Hepatic stellate cell (primary cell): ENCODE measurements at regions not wholly inside any gene's neighbourhood (a gene's known extent, or its start where the extent isn't known, plus 50 kb on each side); places are given as distances from the start of the nearest gene placed in this dataset.
A peak's percentile ranks its signal among the peaks of the same experiment; 100 is the strongest.

ENCODE experiments used
- DNase-seq: peaks from one replicate; pipeline ENCODE4 v3.0.0; 2011; ENCODE audit warnings: low spot score

DNA sequence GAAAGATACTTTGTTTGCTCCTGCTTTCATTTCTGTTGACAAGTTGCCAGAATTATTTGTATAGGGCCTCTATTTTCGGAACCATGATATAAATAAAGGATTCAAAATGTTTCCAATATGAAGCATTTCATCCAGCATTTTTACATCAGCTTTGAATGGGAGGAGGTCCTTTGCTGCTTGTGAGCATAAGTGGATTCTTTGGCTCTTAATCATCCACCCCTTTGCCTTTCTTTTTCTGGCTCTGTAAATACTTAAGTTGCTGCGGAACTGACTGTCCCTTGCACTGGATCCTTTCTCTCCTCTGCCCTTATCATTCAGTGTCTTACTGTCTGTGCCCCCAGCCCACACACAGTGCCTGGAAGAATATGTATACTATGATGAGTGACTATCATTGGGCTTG, 357.3 kb upstream of the RGS6 start:
- DNase-seq, result peak; percentile 54

- DNase-seq, result no peak
Measured at GRCh38 chr14:71576472-71576871, 355.8 kb upstream of the RGS6 start.

DNA sequence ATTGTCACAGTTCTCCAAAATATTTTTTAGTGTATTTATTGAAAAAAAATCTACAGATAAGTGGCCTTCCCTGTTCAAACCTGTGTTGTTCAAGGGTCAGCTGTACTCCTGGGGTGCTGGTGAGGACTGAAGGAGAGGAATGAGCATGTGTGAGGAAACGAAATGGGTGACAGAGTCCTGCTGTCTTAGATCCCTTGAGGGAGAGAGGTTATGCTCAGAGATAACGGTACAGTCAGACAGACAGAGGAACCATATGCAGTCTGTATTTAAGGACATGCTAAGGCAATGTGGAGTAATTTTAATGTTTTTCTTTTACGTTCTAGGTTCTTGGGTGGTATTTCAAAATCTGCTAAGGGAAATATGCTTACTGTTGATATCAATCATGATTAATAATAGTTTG, 352.9 kb upstream of the RGS6 start:
- no peak for DNase-seq

DNA sequence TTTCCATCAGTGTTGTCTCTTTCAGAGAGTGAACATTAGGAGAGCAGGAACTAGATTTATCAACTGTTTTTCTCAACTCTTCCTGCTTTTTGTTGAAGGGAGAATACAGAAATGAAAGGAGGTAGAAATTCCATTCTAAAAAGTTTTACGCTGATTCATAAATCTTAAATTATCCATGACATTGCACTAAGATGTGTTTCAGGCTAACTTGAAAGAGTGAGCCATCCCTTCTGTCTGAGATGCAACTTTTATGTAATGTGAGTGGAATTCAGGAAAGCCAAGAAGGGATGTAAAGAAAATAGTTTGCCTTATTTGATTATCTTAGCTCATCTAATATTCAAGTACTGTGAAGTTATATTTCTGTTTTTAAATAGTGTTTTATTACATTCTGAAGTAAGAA, 349.5 kb upstream of the RGS6 start:
- peak; percentile 31 for DNase-seq

DNA sequence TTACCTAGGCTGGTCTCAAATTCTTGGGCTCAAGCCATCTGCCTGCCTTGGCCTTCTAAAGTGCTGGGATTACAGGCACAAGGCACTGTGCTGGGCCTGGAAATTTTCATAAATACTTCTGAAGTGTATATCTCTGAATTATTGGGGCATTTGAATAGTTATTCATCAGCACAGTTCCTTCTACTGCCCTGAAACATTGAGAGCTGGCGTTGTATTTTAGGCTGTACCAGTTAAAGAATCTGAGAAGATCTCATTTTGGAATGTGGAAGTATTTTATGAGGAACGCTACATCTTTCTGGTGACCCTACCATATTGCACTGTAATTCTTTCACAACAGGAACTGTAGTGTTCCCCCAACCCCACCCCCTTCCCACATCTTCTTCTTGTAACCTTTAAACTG, 349.0 kb upstream of the RGS6 start:
- no peak for DNase-seq

DNA sequence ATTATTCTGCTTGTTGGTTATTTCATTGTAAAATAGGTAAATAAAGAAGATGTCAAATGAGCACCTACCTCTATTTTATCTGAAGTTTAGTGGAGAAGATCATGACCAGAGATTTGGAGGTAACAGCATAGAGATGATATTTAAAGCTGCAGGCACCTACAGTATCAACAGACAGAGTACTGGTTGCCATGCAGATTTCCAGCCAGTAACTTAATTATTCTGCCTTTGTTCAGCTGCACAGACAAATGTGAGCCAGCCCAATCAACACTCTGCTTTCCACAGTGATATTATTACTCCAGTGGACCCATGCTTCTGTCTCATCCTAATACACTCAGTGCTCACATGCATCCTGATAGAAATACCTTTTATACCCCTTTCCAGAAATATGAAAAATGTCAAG, 348.5 kb upstream of the RGS6 start:
- no peak for DNase-seq

DNA sequence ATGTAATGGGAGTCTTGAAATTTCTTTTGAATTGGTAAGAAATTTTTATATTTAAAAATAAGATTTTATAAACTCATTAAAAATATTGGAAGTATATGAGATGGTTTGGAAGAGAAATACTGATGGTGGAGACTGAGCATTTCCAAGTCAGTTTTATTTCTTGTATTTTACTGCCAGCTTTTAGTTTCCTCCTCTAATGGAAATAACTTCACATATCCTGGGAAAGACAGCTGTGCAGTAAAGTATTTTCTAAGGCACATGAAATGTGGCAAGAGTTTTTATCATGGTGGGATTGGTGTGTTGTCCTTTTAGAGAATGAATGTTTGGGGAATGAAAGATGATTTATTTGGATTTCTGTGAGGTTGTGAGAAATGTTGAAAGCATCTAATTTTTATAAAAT, 346.9 kb upstream of the RGS6 start:
- DNase-seq, result no peak

- DNase-seq, result no peak
Measured at GRCh38 chr14:71586131-71586897, 345.9 kb upstream of the RGS6 start.

DNA sequence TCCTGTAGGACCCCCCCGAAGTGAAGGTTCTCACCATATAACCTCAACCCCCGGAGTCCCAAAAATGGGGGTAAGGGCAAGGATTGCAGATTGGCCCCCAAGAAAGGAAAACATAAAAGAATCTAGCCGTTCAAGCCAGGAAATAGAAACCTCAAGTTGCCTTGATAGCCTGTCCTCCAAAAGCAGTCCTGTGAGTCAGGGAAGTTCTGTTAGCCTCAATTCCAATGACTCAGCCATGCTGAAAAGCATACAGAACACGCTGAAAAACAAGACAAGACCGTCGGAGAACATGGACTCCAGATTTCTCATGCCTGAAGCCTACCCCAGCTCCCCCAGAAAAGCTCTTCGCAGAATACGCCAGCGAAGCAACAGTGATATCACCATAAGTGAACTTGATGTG, 344.2 kb upstream of the RGS6 start:
- peak; percentile 32 for DNase-seq

GRCh38 chr14:71588576-71589215, 343.5 kb upstream of the RGS6 start:
- DNase-seq, result no peak

DNA sequence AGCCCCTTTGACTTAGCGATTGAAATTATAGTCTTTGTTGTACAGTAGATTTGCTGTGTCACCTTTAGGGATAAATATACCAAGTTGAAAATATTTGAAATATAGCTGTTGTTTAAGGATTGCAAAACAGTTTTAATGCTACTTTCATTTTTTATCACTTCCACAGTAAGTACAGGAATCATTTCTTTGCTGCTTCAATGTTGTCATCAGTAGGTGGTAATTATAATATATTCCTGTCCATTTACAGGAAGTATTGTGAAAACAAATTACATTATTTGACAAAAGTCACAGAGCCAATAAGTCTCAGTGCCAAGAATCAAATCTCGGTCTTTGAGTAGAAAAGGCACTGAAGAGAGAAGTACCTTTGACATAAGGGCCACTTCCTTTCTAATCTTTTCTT, 342.6 kb upstream of the RGS6 start:
- DNase-seq, result no peak

- DNase-seq, result no peak
Measured at GRCh38 chr14:71590131-71590530, 342.1 kb upstream of the RGS6 start.

DNA sequence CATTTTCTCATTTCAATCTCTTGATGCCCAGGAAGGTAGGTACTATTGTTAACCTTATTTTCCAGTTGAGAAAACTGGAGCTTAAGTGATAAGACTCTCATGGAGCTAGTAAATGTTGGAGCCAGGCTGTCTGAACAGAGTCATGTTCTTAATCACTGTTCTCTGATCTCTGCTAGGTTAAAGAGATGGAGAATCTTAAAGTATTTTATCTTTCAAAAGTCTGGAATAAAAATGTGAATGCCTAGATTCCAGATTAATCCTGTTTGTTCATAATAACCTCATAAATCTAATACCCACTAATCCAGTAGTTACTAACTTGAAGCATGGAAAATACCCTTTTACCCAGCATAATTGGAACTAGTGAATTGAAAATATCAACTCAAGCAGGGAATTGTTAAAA, 341.0 kb upstream of the RGS6 start:
- no peak for DNase-seq

- DNase-seq, result peak; percentile 32
Measured at GRCh38 chr14:71591929-71592328, 340.3 kb upstream of the RGS6 start.

- no peak for DNase-seq
Measured at GRCh38 chr14:71592361-71592760, 339.9 kb upstream of the RGS6 start.

- DNase-seq, result no peak
Measured at GRCh38 chr14:71593966-71594365, 338.3 kb upstream of the RGS6 start.

DNA sequence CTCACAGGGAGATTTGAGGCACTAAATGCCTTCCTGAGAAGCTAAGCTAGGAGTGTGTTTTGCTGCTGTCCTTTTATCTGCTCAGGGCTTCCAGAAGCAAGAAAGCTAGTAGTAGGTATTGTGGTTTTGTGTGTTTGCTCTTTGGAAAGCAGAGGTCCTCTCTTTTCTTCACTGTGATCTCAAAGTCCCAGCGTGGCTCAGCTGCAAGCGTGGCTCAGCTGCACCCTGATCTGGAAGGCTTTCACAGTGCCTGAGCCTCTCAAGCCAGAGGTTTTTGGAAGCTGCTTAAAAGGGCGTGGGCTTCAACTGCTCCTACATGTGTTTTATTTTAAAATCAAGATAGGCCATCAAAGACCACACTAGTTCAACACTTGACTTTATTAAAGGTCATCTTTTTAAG, 337.4 kb upstream of the RGS6 start:
- no peak for DNase-seq

DNA sequence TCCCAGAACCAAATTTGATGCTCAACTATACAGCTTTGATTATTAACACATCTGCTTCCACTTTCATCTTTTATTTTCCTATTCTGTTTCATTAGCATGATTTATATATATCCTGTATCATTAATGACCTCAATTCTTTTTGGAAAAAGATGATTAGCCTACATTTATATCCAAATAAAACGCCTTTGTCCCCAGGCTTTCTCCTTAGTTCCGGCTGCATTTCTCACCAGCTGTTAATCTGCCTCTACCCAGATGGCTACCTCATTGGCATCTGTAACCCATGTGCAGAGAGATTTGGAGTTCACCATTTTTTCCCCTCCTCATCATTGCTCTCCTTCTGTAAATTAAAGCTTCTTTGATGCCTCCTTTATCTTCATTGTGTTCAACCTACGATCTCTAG, 336.8 kb upstream of the RGS6 start:
- no peak for DNase-seq

- DNase-seq, result no peak
Measured at GRCh38 chr14:71597287-71597920, 334.8 kb upstream of the RGS6 start.

DNA sequence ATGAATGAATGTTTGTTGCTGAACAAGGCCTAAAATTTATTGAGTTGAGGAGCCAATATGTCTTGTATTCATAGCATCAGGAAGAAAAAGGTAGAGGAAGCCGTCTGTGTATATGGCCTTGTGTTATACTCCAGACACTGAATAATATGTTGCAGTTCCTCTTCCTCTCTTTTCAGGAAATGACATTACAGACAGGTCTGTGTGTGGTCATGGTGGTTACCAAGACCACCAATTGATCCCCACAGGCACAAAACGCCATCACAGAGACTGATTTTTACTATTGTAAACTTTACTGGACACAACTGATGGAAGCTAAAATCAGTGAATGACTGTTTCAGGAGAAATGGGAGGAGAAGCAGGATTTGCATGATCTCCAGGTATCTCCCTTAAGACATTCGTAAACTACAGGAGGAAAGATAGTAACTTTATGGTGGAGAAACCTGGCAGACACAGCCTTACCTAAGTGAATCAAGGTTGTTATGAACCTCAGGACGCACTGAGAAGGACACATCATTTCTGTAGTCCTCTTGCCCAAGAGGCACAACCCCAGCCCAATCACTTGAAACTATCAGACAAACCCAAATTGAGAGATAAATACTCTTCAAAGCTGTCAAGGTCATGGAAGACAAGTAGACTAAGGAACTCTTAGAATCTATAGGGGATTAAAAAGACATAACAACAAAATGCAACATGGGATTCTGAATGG, 334.1 kb upstream of the RGS6 start:
- no peak for DNase-seq

DNA sequence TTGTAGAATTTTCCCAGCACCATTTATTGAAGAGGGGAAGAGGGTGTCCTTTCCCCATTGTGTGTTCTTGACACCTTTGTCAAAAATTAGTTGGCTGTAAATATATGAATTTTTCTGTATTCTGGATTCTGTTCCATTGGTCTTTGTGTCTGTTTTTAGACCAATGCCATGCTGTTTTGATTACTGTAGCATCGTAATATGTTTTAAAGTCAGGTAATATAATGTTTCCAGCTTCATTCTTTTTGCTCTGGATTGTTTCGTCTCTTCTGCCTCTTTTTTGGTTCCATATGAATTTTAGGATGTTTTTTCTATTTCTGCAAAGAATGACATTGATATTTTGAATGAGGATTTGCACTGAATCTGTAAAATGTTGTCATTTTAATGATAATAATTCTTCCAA, 331.9 kb upstream of the RGS6 start:
- no peak for DNase-seq

- no peak for DNase-seq
Measured at GRCh38 chr14:71602524-71602923, 329.7 kb upstream of the RGS6 start.

DNA sequence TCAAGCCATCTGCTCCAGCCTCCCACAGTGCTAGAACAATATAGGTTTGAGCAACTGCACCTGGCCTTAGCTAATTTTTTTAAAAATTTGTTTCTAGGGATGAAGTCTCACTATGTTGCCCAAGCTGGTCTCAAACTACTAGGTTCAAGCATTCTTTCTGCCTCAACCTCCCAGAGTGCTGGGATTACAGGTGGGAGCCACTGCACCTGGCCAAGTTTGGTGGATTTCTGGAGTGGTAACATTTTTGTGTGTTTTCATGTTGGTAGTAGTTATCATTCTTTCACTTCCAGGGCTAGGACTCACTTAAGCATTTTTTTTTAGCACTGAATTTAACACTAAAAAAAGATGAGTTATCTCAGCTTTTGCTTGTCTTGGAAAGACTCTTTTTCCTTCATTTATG, 328.0 kb upstream of the RGS6 start:
- no peak for DNase-seq
